ENCODE measurements at regions not wholly inside any gene's neighbourhood (a gene's known extent, or its start where the extent isn't known, plus 50 kb on each side); places are given as distances from the start of the nearest gene placed in this dataset.

DNA sequence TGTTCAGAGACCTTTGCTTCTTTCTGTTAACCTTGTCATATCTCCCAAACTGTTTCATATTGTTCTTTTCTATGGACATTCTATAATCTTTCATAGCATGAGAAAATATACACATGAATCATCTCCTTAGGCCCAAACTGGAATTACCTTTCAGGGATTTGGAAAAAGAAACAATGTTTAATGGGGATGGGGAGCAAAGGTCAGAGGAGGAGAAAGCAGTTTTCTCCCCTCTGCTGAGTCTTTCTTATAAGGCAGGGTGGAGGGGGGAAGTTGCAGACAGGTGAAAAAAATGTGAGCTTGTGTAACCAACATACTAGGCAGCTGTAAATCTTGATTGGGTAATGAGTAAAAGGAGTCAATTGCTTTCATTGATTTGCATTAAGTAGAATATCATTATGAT is 164.1 kb downstream of the BRINP2 start:
- DNase-seq (ENCODE audit: low spot score) = no peak
- TF ChIP-seq, protein P1, sequence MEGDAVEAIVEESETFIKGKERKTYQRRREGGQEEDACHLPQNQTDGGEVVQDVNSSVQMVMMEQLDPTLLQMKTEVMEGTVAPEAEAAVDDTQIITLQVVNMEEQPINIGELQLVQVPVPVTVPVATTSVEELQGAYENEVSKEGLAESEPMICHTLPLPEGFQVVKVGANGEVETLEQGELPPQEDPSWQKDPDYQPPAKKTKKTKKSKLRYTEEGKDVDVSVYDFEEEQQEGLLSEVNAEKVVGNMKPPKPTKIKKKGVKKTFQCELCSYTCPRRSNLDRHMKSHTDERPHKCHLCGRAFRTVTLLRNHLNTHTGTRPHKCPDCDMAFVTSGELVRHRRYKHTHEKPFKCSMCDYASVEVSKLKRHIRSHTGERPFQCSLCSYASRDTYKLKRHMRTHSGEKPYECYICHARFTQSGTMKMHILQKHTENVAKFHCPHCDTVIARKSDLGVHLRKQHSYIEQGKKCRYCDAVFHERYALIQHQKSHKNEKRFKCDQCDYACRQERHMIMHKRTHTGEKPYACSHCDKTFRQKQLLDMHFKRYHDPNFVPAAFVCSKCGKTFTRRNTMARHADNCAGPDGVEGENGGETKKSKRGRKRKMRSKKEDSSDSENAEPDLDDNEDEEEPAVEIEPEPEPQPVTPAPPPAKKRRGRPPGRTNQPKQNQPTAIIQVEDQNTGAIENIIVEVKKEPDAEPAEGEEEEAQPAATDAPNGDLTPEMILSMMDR (IDR thresholded peaks at IDR 0.05; ENCODE audit: extremely low read depth, insufficient read depth, missing control alignments) = no peak
- in situ Hi-C loops (cut with MboI; ENCODE audit: low pct_unique_long_range_greater_than_20kb, low sequenced_read_pairs, unreplicated experiment) = no loop called here

DNA sequence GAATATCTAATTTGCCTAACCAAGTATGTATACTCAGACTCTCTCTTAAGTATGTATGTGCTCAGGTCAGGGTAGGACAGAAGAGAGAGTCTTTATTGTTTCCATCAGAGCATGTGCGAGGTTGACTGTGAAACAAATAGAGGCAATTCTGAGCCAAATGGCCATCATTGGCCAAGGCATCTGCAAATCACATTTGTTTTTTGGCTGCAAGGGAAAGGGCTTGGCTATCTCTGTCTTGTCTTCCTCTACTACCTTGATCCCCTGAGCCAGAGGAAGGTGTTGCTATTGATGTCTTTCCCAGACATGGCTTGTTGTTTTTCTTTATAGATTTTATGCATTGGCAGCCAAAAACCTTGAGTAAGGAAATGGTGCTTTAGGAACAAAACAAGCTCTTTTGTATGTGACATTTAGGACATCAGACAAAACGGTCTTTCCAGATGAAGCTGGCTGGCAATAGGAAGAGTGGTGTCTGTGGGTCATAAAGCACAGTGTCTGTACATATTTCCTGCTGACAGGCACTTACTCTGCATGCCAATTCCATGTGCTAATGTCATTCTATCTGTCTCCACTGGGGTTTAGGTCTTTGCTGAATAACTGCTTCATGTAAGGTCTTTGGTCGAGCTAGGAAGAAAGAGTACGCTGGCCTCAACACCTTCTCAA is 163.3 kb downstream of the BRINP2 start:
- TF ChIP-seq, protein P1 (IDR thresholded peaks at IDR 0.05; ENCODE audit: extremely low read depth, insufficient read depth, missing control alignments) = no peak
- in situ Hi-C loops (cut with MboI; ENCODE audit: low pct_unique_long_range_greater_than_20kb, low sequenced_read_pairs, unreplicated experiment) = no loop called here
- DNase-seq (ENCODE audit: low spot score) = no peak

Measured in GM13977 (cell line).